Uterus (tissue), 3 donors: ENCODE measurements at regions not wholly inside any gene's neighbourhood (a gene's known extent, or its start where the extent isn't known, plus 50 kb on each side); places are given as distances from the start of the nearest gene placed in this dataset.

Experiments used
- DNase-seq, 2 donors: peaks; one replicate each; pipeline ENCODE4 v3.0.0-alpha.2; 2019 to 2020
- H3K27ac ChIP-seq, 2 donors: fragments of 200-600 bp; sonication (generic); 1 replicate in 1 of 2; 2 replicates in 1 of 2; pipeline ENCODE4 v1.5.1; 2016 to 2018
- H3K27me3 ChIP-seq, 2 donors: fragments of 200-600 bp; sonication (generic); one replicate each; pipeline ENCODE4 v1.5.1; 2018 to 2019; ENCODE audit warnings: control low read depth in 1 of 2
- H3K36me3 ChIP-seq, 2 donors: fragments of 200-600 bp; sonication (generic); one replicate each; pipeline ENCODE4 v1.5.1; 2019; ENCODE audit warnings: control low read depth in 1 of 2
- H3K4me1 ChIP-seq, 2 donors: fragments of 200-600 bp; sonication (generic); one replicate each; pipeline ENCODE4 v1.5.1; 2018 to 2019; ENCODE audit warnings: control low read depth in 1 of 2
- H3K4me3 ChIP-seq, 2 donors: fragments of 200-600 bp; sonication (generic); 1 replicate in 1 of 2; 2 replicates in 1 of 2; pipeline ENCODE4 v1.5.1; 2018 to 2019; ENCODE audit warnings: mild to moderate bottlenecking in 1 of 2
- H3K9me3 ChIP-seq, 2 donors: fragments of 200-600 bp; sonication (generic); one replicate each; pipeline ENCODE4 v1.5.1; 2019; ENCODE audit warnings: control low read depth in 1 of 2
- CTCF ChIP-seq, 4 experiments: fragments of 200-600 bp in 2 of 4; fragments of 450-650 bp in 2 of 4; sonication (generic) in 2 of 4; IDR thresholded peaks; one replicate each; pipeline ENCODE4 v1.5.1; 2016 to 2019; ENCODE audit warnings: antibody characterized with exemption in 4 of 4, mild to moderate bottlenecking in 2 of 4, moderate library complexity in 1 of 4
- POLR2A ChIP-seq, 2 donors: fragments of 450-650 bp; IDR thresholded peaks; one replicate each; pipeline ENCODE4 v1.6.1; 2016; ENCODE audit warnings: antibody characterized with exemption in 2 of 2, mild to moderate bottlenecking in 1 of 2, moderate library complexity in 1 of 2
- intact Hi-C: fragments of 100-400 bp; cut with DNase I; formaldehyde crosslinking; loops from one replicate; pipeline ENCODE4 v1.15.1; 2023; ENCODE audit warnings: low total_unique reads
- donor health status: DM: yes; HTN: yes; CAD: no.

- Histone ChIP-seq H3K27ac (no peak overlapping the region), H3K4me3 (no peak overlapping the region), H3K4me1 (peaks cover 0 to 10% of the 10 kb centered on the region in 2 donors), H3K36me3 (no peaks in the 10 kb centered on the region), H3K27me3 (no peaks in the 10 kb centered on the region), H3K9me3 (no peaks in the 10 kb centered on the region)
- intact Hi-C loops: no loop called here
- DNase-seq: no peak
- TF ChIP-seq POLR2A (IDR thresholded peaks at IDR 0.05): no peak
Observed at GRCh38 chr7:41882745-41883420, 180.0 kb upstream of the INHBA start.

GRCh38 chr7:41882256-41882655 lies 179.4 kb upstream of the INHBA start:
- TF ChIP-seq POLR2A (IDR thresholded peaks at IDR 0.05): no peak
- TF ChIP-seq CTCF (IDR thresholded peaks at IDR 0.05): no peak
- Histone ChIP-seq H3K27ac (no peak overlapping the region), H3K27me3 (no peaks in the 10 kb centered on the region), H3K4me1 (peaks cover 0 to 10% of the 10 kb centered on the region in 2 donors), H3K4me3 (no peak overlapping the region), H3K9me3 (no peaks in the 10 kb centered on the region), H3K36me3 (no peaks in the 10 kb centered on the region)
- no peak for DNase-seq
- intact Hi-C loops: no loop called here

GRCh38 chr7:41881331-41882130 lies 178.6 kb upstream of the INHBA start:
- DNase-seq: no peak
- peaks cover 0 to 6% of the 10 kb centered on the region in 2 donors for H3K4me1 ChIP-seq
- no peak for TF ChIP-seq CTCF (IDR thresholded peaks at IDR 0.05)
- no peak for TF ChIP-seq POLR2A (IDR thresholded peaks at IDR 0.05)
- no peaks in the 10 kb centered on the region for H3K27me3 ChIP-seq
- no peak overlapping the region for H3K27ac ChIP-seq
- H3K9me3 ChIP-seq: no peaks in the 10 kb centered on the region
- intact Hi-C loops: no loop called here
- no peak overlapping the region for H3K4me3 ChIP-seq
- H3K36me3 ChIP-seq: no peaks in the 10 kb centered on the region

GRCh38 chr7:41880107-41880506 lies 177.2 kb upstream of the INHBA start:
- DNase-seq: no peak
- Histone ChIP-seq H3K27ac (no peak overlapping the region), H3K27me3 (no peaks in the 10 kb centered on the region)

GRCh38 chr7:41879403-41879802 lies 176.5 kb upstream of the INHBA start:
- DNase-seq: no peak
- Histone ChIP-seq H3K4me3 (no peak overlapping the region), H3K4me1 (no peaks in the 10 kb centered on the region), H3K27ac (no peak overlapping the region), H3K27me3 (no peaks in the 10 kb centered on the region), H3K9me3 (no peaks in the 10 kb centered on the region), H3K36me3 (no peaks in the 10 kb centered on the region)
- intact Hi-C loops: no loop called here
- TF ChIP-seq CTCF (IDR thresholded peaks at IDR 0.05) (no peak), POLR2A (IDR thresholded peaks at IDR 0.05) (no peak)

More at GRCh38 chr7:41880107-41880506, 177.2 kb upstream of the INHBA start:
- Histone ChIP-seq H3K9me3 (no peaks in the 10 kb centered on the region), H3K4me3 (no peak overlapping the region), H3K4me1 (no peaks in the 10 kb centered on the region), H3K36me3 (no peaks in the 10 kb centered on the region)
- no peak for TF ChIP-seq CTCF (IDR thresholded peaks at IDR 0.05)
- no peak for TF ChIP-seq POLR2A (IDR thresholded peaks at IDR 0.05)
- intact Hi-C loops: no loop called here
